ENCODE measurements at regions not wholly inside any gene's neighbourhood (a gene's known extent, or its start where the extent isn't known, plus 50 kb on each side); places are given as distances from the start of the nearest gene placed in this dataset.

DNA sequence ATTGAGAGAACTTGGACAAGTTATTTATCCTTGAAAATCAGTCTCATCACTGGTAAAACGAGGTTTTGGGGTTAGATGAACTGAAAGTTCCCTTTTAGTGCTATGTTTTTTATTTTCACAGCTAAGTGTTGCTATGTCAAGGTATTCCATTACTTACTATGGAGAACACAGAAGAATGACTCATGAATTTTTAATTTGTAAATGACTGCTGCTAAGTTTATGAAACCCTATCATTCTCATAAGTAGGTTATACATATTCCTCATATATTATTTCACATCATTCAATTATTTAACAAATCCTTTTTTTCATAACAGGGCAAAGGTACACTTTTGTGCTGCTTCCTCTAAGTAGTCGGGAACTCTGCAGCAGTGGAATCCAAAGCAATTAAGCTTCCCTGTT lies 52.2 kb upstream of the ATP1A1 start:
- TF ChIP-seq, protein P1, sequence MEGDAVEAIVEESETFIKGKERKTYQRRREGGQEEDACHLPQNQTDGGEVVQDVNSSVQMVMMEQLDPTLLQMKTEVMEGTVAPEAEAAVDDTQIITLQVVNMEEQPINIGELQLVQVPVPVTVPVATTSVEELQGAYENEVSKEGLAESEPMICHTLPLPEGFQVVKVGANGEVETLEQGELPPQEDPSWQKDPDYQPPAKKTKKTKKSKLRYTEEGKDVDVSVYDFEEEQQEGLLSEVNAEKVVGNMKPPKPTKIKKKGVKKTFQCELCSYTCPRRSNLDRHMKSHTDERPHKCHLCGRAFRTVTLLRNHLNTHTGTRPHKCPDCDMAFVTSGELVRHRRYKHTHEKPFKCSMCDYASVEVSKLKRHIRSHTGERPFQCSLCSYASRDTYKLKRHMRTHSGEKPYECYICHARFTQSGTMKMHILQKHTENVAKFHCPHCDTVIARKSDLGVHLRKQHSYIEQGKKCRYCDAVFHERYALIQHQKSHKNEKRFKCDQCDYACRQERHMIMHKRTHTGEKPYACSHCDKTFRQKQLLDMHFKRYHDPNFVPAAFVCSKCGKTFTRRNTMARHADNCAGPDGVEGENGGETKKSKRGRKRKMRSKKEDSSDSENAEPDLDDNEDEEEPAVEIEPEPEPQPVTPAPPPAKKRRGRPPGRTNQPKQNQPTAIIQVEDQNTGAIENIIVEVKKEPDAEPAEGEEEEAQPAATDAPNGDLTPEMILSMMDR (IDR thresholded peaks at IDR 0.05), result no peak
- no peak for TF ChIP-seq POLR2A (IDR thresholded peaks at IDR 0.05)
